Fibroblast of the aortic adventitia (primary cell): ENCODE measurements at regions not wholly inside any gene's neighbourhood (a gene's known extent, or its start where the extent isn't known, plus 50 kb on each side); places are given as distances from the start of the nearest gene placed in this dataset.

Experiments
- DNase-seq: peaks from one replicate; pipeline ENCODE4 v3.0.0-alpha.2; 2010; ENCODE audit warnings: low read depth
- H3K4me3 ChIP-seq: 2 replicates; pipeline ENCODE4 v1.5.1; 2011; ENCODE audit warnings: low read depth, mild to moderate bottlenecking, control low read depth, low read length, moderate library complexity
- TF ChIP-seq, protein P1 (sequence below): IDR thresholded peaks from 2 replicates; pipeline ENCODE4 v1.5.1; 2011; ENCODE audit warnings: mild to moderate bottlenecking, low read length, control low read depth, inconsistent platforms; ENCODE audit not compliant: insufficient read depth

DNA sequence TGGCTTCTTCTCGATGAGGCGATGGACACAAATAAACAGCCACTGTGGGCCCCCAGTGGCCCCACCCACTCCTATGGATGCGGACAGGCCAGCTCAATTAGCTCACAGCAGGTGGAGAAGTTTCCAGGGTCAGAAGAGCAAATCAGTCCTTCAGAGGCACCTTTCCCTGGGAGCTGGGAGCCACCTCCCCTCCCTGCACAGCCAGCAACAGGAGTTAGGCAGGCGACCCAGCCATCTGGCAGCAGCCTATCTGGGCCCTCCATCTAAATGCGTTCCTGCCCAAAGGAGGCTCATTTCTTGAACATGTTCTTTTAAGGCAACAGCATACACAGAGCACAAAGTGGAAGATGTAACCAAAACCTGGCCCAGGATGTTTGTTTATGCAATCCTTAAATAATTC lies 211.9 kb upstream of the ARRDC4 start:
- TF ChIP-seq, protein P1, sequence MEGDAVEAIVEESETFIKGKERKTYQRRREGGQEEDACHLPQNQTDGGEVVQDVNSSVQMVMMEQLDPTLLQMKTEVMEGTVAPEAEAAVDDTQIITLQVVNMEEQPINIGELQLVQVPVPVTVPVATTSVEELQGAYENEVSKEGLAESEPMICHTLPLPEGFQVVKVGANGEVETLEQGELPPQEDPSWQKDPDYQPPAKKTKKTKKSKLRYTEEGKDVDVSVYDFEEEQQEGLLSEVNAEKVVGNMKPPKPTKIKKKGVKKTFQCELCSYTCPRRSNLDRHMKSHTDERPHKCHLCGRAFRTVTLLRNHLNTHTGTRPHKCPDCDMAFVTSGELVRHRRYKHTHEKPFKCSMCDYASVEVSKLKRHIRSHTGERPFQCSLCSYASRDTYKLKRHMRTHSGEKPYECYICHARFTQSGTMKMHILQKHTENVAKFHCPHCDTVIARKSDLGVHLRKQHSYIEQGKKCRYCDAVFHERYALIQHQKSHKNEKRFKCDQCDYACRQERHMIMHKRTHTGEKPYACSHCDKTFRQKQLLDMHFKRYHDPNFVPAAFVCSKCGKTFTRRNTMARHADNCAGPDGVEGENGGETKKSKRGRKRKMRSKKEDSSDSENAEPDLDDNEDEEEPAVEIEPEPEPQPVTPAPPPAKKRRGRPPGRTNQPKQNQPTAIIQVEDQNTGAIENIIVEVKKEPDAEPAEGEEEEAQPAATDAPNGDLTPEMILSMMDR = no peak
- no peak overlapping the region for H3K4me3 ChIP-seq
- DNase-seq = no peak

DNA sequence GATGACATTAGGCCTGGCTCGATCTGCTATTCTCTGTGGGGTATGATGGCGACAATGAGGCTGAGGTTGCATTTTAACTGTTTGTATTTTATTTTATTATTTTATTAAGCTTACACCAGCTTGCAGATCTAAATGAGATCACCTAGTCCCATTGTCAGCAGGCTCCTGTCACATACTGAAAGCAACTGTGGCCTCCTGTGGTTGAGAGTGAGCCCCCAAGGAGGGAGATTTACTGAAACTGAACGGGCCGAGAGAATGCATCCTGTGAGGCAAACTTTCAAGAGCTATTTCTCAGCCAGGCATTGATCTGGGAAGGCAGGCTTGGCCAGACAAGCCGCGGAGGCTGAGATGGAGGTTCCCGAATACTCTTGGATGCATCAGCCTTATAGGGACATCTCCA lies 210.4 kb upstream of the ARRDC4 start:
- DNase-seq = no peak
- H3K4me3 ChIP-seq = no peak overlapping the region
- TF ChIP-seq, protein P1 = no peak

DNA sequence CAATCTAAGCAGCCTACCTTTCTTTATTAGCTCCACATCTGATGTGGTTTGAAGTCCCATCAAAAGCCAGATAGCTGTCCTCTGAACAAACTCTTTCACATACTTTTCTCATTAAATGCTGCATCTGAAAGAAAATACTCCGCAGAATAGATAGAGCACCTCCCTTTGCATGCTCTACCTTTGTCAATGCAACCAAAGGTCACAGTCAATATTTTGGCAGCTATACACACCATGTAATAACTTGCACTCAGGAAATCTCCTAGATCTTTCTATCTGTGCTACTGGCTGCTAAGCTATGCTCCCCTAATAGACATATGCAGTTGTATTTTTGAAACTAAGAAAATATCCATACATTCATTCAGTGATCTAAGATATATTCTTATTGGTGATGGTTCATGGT lies 204.8 kb upstream of the ARRDC4 start:
- H3K4me3 ChIP-seq = no peak overlapping the region
- no peak for DNase-seq
- TF ChIP-seq, protein P1 = no peak

DNA sequence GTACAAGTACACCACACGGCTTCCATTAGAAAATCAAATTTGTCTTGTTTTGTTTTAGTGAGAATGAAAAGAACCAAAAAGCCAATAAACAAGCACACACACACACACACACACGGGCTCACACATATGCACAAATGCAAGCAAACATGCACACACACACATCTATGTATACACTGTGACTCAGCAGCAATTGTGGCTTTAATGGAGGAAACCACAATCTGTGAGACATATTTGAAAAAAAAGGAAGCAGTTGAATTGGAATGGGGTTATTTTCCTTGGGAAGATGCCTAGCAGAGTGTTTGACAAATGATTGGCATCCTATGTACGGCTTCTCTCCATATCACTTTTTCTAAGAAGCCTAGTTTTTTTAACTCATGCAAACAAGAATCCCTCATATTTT lies 201.1 kb upstream of the ARRDC4 start:
- DNase-seq = no peak
- H3K4me3 ChIP-seq = no peak overlapping the region
- TF ChIP-seq, protein P1 = no peak

DNA sequence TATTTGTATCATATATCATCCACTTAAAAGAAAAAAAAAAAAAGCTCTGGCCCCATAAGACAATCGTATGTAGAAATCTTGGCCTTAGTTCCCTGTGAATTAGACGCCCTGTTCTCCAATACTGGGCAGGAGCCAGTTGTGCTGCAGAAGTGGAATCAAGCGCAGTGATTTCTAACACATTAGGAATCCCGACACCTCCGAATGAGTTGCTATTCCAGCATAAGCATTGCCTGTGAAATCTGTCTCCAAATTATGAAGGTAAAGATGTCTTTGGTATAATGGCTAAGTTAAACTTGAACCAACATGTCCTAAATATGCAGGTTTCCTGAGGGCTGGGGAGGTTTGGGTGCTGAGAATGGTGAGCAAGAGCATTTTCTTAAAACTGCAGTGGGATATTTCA lies 199.4 kb upstream of the ARRDC4 start:
- TF ChIP-seq, protein P1 = no peak
- H3K4me3 ChIP-seq = no peak overlapping the region
- no peak for DNase-seq

DNA sequence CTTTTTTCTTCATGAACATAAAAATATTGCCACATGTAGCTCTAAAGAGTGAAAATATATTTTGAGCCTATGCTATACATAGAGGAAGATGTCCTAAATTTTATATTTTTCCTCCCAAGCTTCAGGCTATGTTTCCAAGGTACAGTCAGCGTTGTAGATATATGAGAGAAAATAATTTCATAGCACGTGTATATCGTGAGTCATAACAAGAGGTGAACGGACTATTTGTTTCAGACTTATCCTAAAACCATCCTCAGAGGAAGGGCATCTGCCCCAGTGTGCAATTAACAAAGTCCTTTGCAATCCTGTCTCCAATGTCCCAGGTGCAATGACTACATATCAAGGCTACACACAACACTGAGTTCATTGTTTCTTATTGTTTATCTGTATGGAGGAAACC lies 177.3 kb upstream of the ARRDC4 start:
- TF ChIP-seq, protein P1 = no peak
- no peak for DNase-seq

DNA sequence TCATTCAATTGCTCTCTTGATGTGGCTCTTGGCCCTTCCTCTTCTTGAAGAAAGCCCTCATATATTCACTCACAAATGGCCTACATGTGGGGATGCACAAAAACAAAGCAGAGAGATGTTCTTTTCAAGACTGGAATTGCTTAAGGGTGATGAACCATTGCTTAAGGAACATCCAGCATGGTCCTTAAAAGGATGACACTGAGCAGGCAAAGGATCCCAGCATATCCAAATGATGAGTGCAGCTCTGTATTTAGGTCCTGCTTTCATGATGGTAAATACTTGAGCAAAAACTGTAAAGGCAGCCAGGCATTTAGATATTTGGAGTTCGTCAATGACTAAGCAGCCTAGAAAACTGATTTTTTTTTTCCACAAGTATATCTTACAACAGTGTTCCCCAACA lies 173.8 kb upstream of the ARRDC4 start:
- no peak overlapping the region for H3K4me3 ChIP-seq
- no peak for DNase-seq
- TF ChIP-seq, protein P1 = no peak

More for the DNA sequence above, 177.3 kb upstream of the ARRDC4 start:
- no peak overlapping the region for H3K4me3 ChIP-seq
